Stimulated activated CD8-positive, alpha-beta memory T cell treated with anti-CD3 and anti-CD28 coated beads, Interleukin-12 subunit alpha, Interleukin-12 subunit beta, amount 100 ng/mL, for 24 hours (primary cell): ENCODE measurements at regions not wholly inside any gene's neighbourhood (a gene's known extent, or its start where the extent isn't known, plus 50 kb on each side); places are given as distances from the start of the nearest gene placed in this dataset.

Experiments used
- DNase-seq: peaks from one replicate; pipeline ENCODE4 v3.0.0-alpha.2; 2020; ENCODE audit errors: extremely low read depth

GRCh38 chr5:89041249-89041779, 158.3 kb upstream of the MEF2C start:
- DNase-seq: no peak

GRCh38 chr5:89036704-89037489, 153.9 kb upstream of the MEF2C start:
- DNase-seq: no peak

- DNase-seq: no peak
These were observed 153.2 kb upstream of the MEF2C start for GRCh38 chr5:89036166-89036565.

- DNase-seq: no peak
These were observed 151.6 kb upstream of the MEF2C start for GRCh38 chr5:89034588-89034987.

- DNase-seq: no peak
These were observed 147.8 kb upstream of the MEF2C start for GRCh38 chr5:89030798-89031197.

GRCh38 chr5:89028595-89029285, 145.8 kb upstream of the MEF2C start:
- DNase-seq: no peak

- no peak for DNase-seq
These were observed 141.1 kb upstream of the MEF2C start for GRCh38 chr5:89024045-89024444.

GRCh38 chr5:89020926-89021610, 138.1 kb upstream of the MEF2C start:
- no peak for DNase-seq

- no peak for DNase-seq
These were observed 133.8 kb upstream of the MEF2C start for GRCh38 chr5:89016741-89017303.

GRCh38 chr5:89015409-89015808, 132.4 kb upstream of the MEF2C start:
- DNase-seq: no peak

GRCh38 chr5:89011778-89012711, 129.1 kb upstream of the MEF2C start:
- no peak for DNase-seq

GRCh38 chr5:89010512-89010911, 127.5 kb upstream of the MEF2C start:
- no peak for DNase-seq

- no peak for DNase-seq
These were observed 125.3 kb upstream of the MEF2C start for GRCh38 chr5:89008291-89008690.

GRCh38 chr5:89005990-89006389, 123.0 kb upstream of the MEF2C start:
- DNase-seq: no peak

- no peak for DNase-seq
These were observed 121.4 kb upstream of the MEF2C start for GRCh38 chr5:89004379-89004778.

GRCh38 chr5:89003563-89004036, 120.6 kb upstream of the MEF2C start:
- no peak for DNase-seq

- DNase-seq: no peak
These were observed 116.9 kb upstream of the MEF2C start for GRCh38 chr5:88999853-89000252.

GRCh38 chr5:88997937-88998336, 115.0 kb upstream of the MEF2C start:
- DNase-seq: no peak

- no peak for DNase-seq
These were observed 101.1 kb upstream of the MEF2C start for GRCh38 chr5:88984040-88984439.

GRCh38 chr5:88979726-88980125, 96.7 kb upstream of the MEF2C start:
- DNase-seq: no peak

GRCh38 chr5:88979244-88979643, 96.3 kb upstream of the MEF2C start:
- DNase-seq: no peak
